HCEC 1CT (cell line): ENCODE measurements at regions not wholly inside any gene's neighbourhood (a gene's known extent, or its start where the extent isn't known, plus 50 kb on each side); places are given as distances from the start of the nearest gene placed in this dataset.

Experiments
- DNase-seq: peaks from one replicate; pipeline ENCODE4 v3.0.0-alpha.2; 2017

- no peak for DNase-seq
Observed at GRCh38 chr5:87949676-87950631, 318.7 kb downstream of the TMEM161B start.

DNA sequence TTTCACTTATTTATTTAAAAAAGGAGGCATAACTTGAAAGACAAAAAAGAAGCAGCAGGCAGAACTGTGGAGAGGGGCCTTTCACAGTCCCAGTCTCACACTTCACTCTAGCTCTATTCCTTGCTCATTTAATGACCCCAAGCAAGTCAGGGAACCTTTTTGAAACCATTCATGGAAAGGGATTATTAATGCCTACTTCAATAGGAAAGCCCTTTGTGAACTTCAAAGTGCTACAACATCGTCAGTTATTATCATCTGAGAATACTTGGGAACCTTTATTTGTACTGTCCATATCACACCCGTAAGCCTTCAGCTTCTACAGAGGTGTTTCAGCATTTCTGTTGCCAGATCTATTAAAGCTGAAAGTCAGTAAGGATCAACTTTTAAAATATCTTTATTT, 320.2 kb downstream of the TMEM161B start:
- no peak for DNase-seq

- DNase-seq = no peak
Observed at GRCh38 chr5:87946271-87946670, 322.4 kb downstream of the TMEM161B start.

GRCh38 chr5:87945286-87945650, 323.4 kb downstream of the TMEM161B start:
- no peak for DNase-seq

- DNase-seq = no peak
Observed at GRCh38 chr5:87944553-87945285, 323.9 kb downstream of the TMEM161B start.

- DNase-seq = no peak
Observed at GRCh38 chr5:87940775-87941174, 327.9 kb downstream of the TMEM161B start.

GRCh38 chr5:87936667-87937066, 332.0 kb downstream of the TMEM161B start:
- DNase-seq = no peak

- DNase-seq = no peak
Observed at GRCh38 chr5:87924436-87924835, 344.2 kb downstream of the TMEM161B start.

- no peak for DNase-seq
Observed at GRCh38 chr5:87916320-87916719, 352.3 kb downstream of the TMEM161B start.

DNA sequence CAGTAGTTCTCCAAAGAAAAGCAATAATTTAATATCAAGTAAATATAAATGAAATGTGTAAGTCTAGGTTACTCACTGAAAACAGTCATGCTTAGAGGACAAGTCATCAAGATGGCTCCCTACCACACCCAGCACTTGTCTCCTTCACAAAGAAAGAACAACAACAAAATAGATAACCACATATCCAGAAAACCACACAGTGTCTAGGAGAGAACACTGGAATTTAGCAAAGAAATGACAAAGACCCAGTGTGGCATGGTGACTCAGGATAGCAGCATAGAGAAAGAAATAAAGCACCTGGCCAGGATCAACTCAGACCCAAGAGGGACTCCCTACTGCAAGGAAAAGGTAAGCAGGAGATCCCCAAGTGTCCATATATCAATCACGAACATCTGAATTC, 356.2 kb downstream of the TMEM161B start:
- no peak for DNase-seq

- no peak for DNase-seq
Observed at GRCh38 chr5:87909382-87909781, 359.3 kb downstream of the TMEM161B start.

DNA sequence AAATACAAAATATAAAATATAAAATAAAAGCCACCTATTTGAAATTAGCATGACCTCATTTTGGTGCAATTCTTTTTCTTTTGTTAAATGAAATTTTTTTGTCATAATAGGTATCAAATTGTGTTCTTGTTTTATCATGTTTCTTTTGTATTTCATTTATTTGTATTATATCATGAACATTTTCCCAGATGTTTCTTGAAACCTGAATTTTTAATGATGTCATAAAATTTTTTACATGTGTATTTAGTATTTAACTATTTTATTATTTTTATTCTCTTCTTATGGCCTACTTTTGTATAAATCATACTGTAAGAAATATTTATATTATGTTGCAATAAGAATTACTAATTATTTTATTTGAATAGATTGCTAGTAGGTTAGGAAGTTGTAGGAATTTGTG, 361.7 kb downstream of the TMEM161B start:
- no peak for DNase-seq

DNA sequence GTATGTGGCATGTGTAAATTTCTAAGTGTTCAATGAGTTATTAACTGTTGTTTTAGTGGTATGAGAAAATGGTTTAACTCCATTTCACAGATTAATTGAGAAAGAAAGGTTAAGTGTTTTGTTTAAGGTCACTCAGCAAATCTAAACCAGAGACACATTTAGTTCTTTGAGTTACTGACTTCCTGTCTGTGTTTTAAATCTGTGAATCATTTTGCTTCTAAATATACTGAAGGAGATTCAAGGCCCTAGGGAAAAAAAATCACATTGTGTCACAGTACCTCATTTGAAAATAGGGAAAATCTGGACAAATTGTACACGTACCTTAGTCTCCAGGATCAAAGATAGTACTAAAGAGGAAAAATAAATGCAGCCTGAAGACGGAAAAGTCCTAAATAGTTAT, 368.2 kb downstream of the TMEM161B start:
- DNase-seq = no peak

- no peak for DNase-seq
Observed at GRCh38 chr5:87899721-87900131, 368.9 kb downstream of the TMEM161B start.

DNA sequence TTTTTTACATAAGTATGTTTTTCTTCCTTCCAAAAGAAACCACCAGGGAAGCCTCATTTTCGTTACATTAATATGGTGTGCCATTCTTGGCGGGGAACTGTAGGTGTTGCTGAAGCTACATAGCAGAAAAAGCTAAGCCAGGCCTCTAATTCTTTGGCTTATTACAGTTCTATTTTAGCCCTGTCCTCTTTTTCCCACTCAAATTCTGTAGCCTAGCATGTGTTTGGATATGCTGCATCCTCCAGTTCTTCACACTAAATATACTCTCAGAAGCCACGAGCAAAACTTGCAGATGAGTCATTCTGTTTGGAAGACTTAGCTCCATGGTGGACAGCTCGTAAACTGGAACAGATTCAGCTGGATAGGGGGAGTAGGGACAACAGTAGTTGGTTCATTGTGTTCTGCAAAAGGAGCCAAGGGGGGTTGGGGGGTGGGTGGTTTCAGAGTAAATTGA, 369.4 kb downstream of the TMEM161B start:
- DNase-seq = no peak

DNA sequence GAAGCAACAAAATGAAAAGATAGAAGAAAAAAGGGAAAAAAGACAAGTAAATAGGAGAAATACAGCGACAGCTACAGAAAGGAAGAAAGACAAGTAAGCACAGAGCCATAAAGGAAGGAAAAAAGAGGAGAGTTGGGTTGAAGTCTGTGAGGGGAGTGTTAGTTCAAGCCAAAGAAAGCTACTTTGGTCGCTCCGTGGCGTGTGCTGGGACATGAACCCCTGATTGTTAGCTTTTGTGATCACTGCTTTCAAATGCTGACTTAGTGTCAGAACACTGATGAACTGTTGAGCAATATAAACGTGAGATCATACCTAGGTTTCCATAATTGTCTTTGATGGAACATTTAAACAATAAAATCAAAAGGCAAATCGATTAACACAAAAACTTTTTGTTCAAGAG, 370.1 kb downstream of the TMEM161B start:
- no peak for DNase-seq

DNA sequence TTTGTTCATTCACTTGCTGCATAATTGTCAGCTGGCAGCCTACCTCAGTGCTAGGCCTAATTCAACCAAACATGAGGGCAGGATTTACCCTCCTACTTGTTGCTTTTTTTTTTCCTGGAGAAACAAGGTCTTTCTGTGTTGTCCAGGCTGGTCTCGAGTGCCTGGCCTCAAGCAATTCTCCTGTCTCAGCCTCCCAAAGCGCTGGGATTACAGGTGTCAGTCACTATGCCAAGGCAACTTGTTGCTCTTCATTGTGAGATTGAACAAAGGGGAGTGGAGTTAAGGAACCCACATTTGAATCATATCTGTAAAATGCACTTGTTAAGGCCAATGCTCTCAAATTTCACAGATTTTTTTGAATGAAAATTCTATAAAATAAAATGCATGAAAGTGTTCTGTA, 380.5 kb downstream of the TMEM161B start:
- no peak for DNase-seq

DNA sequence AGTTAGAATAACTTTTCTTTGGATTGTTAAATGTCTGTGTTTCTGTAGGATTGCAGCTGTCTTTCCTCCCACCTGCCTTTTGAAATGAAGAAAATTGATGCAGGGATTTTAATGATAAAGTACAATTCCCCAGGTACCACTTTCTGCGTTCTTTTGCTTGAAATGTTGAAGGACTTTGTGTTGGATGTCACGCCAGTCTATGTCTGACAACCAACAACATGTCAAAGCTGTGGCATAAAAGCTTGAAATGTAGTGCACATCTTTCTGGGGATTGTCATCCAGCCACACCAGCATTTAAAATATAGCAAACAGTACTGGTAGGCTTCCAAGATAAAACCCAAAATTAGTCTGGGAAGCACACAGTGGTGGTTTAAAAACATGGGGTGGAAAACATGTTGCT, 381.4 kb downstream of the TMEM161B start:
- no peak for DNase-seq

DNA sequence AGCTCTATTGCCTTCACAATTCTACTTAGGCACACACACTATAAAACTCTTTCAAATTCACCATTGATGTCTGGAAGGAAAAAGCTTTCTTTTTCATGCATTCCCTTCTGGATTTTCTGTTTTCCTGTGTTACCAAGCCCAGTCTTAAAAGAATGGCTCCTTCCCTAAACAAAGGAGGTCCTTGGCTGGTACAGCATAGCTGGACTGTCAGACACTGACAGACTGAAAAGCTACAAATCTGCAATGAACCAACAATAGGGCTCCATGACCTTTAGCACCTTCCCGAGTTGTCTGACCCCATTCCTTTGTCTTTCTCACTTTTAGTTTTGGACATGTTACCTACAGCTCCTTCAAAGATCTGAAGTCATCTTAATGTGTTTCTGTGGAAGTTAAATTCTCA, 382.5 kb downstream of the TMEM161B start:
- no peak for DNase-seq

DNA sequence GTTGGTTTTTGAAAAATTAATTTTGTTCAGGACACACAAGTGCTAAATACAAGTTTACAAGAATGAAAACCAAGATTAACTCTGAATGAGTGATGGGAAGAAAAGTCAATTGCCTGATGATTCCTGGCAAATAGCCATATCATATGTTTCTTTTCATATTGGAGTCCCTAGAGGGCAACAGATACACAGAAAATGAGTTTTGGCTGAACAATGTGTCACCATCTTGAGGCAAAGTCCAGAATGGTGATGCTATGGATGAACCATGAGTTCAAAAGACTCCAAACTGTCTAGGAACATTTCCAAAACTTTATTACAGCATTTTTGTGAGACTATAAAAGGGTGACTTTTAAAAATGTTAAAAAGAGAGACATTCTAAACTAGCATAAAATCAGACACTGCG, 382.9 kb downstream of the TMEM161B start:
- no peak for DNase-seq

GRCh38 chr5:87877495-87877894, 391.1 kb downstream of the TMEM161B start:
- no peak for DNase-seq

GRCh38 chr5:87877023-87877422, 391.6 kb downstream of the TMEM161B start:
- DNase-seq = no peak

DNA sequence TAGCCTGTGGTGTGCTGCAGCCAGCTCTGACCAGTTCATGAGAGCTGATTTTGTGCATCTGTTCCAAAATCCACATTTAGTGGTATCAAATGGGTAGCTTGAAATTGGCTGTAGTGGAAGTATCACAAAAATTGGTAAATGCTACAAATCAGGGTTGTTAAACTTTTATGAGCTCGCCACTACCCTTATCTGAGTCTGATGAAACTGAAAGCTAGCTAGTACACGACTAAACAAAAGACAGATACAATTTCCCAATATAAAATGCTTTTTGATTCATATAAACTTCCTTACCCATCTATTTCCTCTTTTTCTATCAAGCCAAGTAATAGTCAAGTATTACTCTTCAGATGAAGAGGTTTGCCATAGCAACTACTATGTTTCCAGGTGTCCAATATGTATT, 392.0 kb downstream of the TMEM161B start:
- no peak for DNase-seq

DNA sequence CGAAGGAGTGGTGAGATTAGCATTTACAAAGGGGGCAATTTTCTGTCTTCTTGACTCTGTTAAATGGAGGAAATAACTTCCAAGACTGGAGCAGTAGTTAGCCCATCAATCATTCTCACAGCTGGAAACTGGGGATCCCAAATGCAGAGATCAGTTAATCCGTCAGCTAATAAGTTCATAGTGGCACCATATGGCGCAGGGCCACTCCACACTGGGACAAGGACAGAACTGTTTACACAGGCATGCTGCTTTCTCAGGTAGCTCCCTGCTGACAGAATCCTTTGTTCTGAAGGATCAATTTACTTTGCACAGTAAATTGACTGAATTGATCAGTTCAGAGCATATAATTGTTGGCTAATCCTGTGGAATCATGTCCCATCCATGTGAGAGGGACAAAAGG, 395.7 kb downstream of the TMEM161B start:
- no peak for DNase-seq
